ENCODE measurements at regions not wholly inside any gene's neighbourhood (a gene's known extent, or its start where the extent isn't known, plus 50 kb on each side); places are given as distances from the start of the nearest gene placed in this dataset.

DNA sequence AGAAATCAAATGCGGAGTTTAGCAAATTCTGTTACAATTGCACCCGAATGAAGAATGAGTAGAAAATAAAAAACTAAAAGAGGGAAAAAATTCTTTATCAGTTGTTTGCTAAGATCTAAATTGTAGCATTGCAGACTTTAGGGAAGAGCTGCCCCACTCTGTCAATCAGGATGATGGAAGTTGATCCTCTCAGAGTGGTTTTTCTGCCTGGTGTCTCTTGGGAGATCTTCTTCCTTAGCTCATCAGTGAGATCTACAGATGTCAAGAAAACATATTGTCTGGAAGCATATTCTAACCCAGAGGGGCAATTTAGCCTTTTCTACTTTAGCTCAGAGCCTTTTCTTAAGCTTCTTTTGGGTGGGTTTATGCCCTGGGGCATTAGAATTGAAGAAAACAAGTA, 223.2 kb upstream of the PCDH17 start:
- Histone ChIP-seq H3K36me3 (replicated peaks in 1 of 2) (no peaks in the 10 kb centered on the region), H3K27me3 (no peaks in the 10 kb centered on the region), H3K4me1 (replicated peaks in 1 of 2) (no peaks in the 10 kb centered on the region), H3K9me3 (replicated peaks in 1 of 3) (no peaks in the 10 kb centered on the region), H3K27ac (no peak overlapping the region), H3K4me3 (no peak overlapping the region)
- no peak for DNase-seq
- TF ChIP-seq POLR2A (IDR thresholded peaks at IDR 0.05): no peak
- TF ChIP-seq, protein P1, sequence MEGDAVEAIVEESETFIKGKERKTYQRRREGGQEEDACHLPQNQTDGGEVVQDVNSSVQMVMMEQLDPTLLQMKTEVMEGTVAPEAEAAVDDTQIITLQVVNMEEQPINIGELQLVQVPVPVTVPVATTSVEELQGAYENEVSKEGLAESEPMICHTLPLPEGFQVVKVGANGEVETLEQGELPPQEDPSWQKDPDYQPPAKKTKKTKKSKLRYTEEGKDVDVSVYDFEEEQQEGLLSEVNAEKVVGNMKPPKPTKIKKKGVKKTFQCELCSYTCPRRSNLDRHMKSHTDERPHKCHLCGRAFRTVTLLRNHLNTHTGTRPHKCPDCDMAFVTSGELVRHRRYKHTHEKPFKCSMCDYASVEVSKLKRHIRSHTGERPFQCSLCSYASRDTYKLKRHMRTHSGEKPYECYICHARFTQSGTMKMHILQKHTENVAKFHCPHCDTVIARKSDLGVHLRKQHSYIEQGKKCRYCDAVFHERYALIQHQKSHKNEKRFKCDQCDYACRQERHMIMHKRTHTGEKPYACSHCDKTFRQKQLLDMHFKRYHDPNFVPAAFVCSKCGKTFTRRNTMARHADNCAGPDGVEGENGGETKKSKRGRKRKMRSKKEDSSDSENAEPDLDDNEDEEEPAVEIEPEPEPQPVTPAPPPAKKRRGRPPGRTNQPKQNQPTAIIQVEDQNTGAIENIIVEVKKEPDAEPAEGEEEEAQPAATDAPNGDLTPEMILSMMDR (IDR thresholded peaks at IDR 0.05): no peak
- WGBS, 4 donors: 78 to 88% (median 87%) methylated on average over 2 of the region's 2 CpGs
- intact Hi-C loops (cut with DNase I): no loop called here

GRCh38 chr13:57409121-57409520, 222.4 kb upstream of the PCDH17 start:
- Histone ChIP-seq H3K36me3 (replicated peaks in 1 of 2) (no peaks in the 10 kb centered on the region), H3K27ac (no peak overlapping the region), H3K9me3 (replicated peaks in 1 of 3) (no peaks in the 10 kb centered on the region), H3K4me3 (no peak overlapping the region), H3K27me3 (no peaks in the 10 kb centered on the region), H3K4me1 (replicated peaks in 1 of 2) (no peaks in the 10 kb centered on the region)
- no peak for DNase-seq
- intact Hi-C loops (cut with DNase I): no loop called here
- TF ChIP-seq, protein P1 (IDR thresholded peaks at IDR 0.05): no peak
- no peak for TF ChIP-seq POLR2A (IDR thresholded peaks at IDR 0.05)

- Histone ChIP-seq H3K9me3 (replicated peaks in 1 of 3) (no peaks in the 10 kb centered on the region), H3K4me3 (no peak overlapping the region), H3K36me3 (replicated peaks in 1 of 2) (no peaks in the 10 kb centered on the region), H3K4me1 (replicated peaks in 1 of 2) (no peaks in the 10 kb centered on the region), H3K27ac (no peak overlapping the region), H3K27me3 (no peaks in the 10 kb centered on the region)
- intact Hi-C loops (cut with DNase I): no loop called here
- DNase-seq: no peak
- no peak for TF ChIP-seq POLR2A (IDR thresholded peaks at IDR 0.05)
- TF ChIP-seq, protein P1 (IDR thresholded peaks at IDR 0.05): no peak
- whole genome bisulfite sequencing, 4 donors: 83 to 100% (median 92%) methylated on average over 1 of the region's 1 CpG
These were observed 221.9 kb upstream of the PCDH17 start for GRCh38 chr13:57409656-57410055.

GRCh38 chr13:57418067-57418677, 213.4 kb upstream of the PCDH17 start:
- no peak for DNase-seq
- no peaks in the 10 kb centered on the region for H3K27me3 ChIP-seq
- H3K4me3 ChIP-seq: no peak overlapping the region
- WGBS, 4 donors: 66 to 82% (median 75%) methylated on average over 6 of the region's 6 CpGs
- intact Hi-C loops (cut with DNase I): no loop called here
- TF ChIP-seq, protein P1 (IDR thresholded peaks at IDR 0.05): no peak
- no peak for TF ChIP-seq POLR2A (IDR thresholded peaks at IDR 0.05)
- H3K27ac ChIP-seq: no peak overlapping the region
- no peaks in the 10 kb centered on the region for H3K4me1 ChIP-seq (replicated peaks in 1 of 2)
- H3K36me3 ChIP-seq (replicated peaks in 1 of 2): no peaks in the 10 kb centered on the region
- no peaks in the 10 kb centered on the region for H3K9me3 ChIP-seq (replicated peaks in 1 of 3)

Data from adrenal gland (tissue), 9 donors.